HG02981 (cell line): ENCODE measurements at regions not wholly inside any gene's neighbourhood (a gene's known extent, or its start where the extent isn't known, plus 50 kb on each side); places are given as distances from the start of the nearest gene placed in this dataset.

Experiments
- ATAC-seq: cut with Tn5 transposase; IDR thresholded peaks from one replicate; pipeline ENCODE4 v1.9.1; 2021; ENCODE audit warnings: mild to moderate bottlenecking, moderate library complexity; ENCODE audit not compliant: unreplicated experiment

DNA sequence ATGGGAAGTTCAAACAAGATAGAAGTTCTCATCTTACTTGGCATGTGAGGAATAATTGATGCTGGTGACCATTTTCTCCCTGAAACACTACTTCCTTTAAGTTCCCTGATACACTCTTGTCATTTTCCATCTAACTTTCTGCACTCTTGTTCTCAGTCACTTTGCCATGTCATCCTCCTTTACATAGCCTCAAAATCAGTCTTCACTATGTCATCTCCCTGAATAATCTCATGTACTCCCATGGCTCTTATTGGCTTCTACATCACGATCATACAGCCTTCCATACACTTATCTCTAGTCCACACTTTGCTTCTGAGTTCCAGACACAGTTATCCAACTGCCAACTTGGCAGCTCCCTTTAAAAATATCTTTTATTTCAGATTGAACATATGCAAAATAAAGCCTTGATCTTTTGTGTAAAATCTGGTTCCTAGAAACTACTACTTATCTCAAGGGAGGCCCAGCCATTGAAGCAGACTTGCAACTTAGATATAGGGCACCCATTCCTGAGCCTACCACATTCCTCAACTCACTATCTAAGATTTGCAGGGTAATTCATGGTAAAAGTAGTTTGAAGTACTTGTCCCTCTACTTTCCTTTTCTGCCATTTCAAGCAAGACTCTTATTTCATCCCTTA lies 1070.2 kb upstream of the NXPH2 start:
- ATAC-seq = no peak

DNA sequence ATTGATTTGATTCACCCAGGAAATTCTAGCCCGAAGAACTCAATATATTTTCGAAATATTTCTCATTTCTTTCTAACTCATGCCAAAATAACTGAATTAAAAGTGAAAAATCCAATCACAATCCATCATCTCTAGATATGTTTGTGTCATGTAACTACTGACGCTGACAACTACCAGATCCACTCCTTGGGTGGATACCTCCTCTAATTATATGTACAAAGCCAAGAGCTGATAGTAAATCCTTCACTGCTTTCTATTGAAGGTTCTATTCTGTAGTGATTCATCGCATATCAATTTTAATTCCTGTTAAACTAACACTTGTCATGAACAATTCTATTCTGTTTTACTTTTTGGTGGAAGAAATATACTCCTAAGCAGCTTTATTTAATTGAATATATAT lies 1056.6 kb upstream of the NXPH2 start:
- ATAC-seq = no peak

DNA sequence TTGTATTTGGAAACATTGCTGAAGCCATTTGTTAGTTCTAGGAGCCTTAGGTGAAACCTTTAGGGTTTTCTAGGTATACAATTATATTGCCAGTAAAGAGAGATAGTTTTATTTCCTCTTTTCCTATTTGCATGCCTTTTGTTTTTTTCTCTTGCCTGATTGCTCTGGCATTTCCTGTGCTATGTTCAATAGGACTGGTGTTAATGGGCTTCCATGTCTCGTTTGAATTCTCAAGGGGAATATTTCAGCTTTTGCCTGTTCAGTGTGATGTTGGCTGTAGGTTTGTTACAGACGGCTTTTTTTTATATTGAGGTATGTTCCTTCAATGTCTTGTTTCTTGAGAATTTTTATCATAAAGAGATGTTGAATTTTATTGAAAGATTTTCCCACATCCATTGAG lies 1054.9 kb upstream of the NXPH2 start:
- no peak for ATAC-seq

DNA sequence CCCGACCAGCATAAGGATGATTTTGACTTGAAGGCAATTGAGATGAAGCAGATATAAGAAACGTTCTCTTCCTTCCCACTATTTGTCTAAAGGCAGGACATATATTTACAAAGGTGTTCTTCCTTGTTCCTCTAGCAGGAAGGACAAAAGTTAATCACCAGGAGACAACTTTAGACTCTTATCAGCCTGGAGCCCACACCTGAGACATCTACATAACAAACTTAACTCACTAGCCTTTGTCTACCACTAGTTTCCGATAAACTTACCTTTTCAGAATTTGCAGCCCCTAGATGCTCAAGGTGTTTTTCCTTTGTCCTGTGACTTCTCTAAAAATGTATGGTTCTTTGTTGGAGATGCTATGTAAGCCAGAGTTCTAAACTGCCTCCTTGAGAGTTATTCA lies 1047.8 kb upstream of the NXPH2 start:
- no peak for ATAC-seq

DNA sequence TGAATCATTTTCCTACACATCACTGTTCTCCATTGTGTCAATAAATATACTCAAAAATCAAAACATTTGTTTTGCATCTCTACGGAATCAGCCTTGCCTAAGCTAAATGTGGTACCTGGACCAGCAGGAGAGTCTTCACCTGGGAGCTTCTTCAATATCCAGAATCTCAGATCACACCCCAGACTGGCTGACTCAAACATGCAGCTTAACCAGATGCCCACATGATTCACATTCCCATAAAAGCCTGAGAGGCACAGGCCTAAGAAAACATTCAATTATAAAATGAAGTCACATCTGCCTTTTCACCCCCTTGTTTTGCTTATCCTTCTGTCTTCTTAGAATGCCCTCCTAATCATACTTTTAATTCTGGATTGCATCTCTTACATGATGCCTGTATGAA lies 1045.5 kb upstream of the NXPH2 start:
- ATAC-seq = no peak

DNA sequence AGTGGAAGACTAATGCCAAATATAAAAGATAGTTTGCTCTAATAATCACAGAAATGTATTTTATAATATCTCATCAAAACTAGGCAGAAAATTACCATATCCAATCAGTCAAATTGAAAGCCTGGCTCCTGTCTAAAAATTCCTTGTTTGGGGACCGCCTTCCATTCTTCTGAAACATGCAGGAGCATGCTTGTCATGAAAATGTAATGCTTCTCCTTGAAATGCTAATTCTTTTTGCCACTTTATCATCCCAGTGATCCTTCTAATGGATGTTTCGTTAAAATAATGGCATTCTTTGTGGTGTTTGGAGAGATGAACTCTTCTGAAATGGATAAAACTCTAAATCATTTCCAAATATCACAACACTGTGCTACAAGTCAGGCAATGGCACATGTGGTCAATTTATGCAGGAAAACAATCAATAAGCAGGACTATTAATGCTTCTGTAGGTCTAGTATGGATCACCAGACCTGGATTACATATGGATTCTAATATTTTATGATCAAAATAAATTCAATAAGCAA lies 1039.1 kb upstream of the NXPH2 start:
- no peak for ATAC-seq

DNA sequence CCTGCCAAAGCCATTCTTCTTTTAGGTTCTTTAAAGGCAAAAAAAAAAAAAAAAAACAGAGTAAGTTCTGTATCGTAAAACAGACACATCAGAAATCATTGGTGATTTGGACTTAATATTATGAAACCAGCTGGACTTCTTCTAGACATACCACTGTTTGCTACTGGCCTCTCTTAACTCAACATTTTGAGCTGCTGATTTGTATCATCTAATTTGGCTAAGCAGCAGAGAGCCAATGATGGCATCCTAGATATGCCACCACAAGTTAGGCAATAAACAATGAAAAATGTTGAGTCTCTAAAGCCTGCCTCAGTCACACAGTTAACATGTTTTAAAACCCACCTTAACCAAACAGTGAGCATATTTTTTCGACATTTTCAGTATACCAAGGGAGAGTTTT lies 1034.3 kb upstream of the NXPH2 start:
- no peak for ATAC-seq

DNA sequence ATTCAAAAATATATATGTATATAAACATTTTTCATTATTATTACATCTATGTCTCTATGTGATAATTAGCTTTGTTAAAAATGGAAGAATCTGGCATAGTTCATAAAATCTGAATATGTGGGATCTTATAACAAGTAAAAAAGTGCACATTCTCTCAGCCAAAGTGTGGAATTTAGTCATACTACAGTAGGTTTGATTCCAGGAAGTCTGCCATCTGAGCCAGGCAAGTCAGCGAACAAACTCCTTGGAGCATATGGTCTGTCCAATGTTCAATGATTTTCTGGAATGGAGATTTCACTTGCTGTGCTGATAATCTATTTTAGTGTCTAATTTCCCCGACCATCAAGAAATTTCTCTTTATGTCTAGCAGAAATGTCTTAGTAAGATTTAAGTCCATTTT lies 1033.2 kb upstream of the NXPH2 start:
- no peak for ATAC-seq

DNA sequence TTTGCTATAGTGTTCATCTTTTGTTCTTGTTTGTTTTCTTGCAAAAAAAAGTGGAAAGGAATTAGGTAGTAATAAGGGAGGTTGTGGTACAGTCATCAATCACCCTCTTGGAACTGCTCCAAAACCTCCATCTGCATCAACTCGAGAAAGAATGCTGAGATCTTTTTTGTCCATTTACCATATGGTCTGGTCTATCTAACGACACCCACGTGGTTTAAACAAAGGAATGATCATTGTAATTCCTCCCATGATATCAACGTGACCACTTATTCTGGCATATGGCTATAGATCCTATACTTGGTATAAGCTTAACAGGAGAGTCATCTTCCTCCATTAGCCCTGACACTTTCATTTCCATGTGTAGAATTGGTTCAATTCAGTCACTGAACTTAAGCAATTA lies 1025.3 kb upstream of the NXPH2 start:
- no peak for ATAC-seq

DNA sequence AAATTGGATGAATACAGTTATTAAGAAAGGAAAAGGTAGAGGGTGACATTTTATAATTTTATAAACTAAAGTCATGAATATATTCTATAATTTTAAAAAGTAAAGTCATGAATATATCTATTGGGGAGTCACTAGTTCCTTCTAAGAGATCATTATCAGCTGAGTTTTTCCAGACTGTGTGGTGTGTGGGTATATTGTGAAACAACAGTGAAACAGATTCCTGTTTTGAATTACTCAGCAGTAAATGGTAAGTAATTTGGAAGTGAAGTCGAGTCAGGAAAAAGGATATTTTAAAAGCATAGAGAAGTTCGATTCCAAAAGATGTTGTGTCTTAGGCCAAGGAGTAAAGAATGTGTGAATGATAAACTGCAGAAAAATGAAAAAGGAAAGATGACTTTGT lies 1018.2 kb upstream of the NXPH2 start:
- no peak for ATAC-seq

DNA sequence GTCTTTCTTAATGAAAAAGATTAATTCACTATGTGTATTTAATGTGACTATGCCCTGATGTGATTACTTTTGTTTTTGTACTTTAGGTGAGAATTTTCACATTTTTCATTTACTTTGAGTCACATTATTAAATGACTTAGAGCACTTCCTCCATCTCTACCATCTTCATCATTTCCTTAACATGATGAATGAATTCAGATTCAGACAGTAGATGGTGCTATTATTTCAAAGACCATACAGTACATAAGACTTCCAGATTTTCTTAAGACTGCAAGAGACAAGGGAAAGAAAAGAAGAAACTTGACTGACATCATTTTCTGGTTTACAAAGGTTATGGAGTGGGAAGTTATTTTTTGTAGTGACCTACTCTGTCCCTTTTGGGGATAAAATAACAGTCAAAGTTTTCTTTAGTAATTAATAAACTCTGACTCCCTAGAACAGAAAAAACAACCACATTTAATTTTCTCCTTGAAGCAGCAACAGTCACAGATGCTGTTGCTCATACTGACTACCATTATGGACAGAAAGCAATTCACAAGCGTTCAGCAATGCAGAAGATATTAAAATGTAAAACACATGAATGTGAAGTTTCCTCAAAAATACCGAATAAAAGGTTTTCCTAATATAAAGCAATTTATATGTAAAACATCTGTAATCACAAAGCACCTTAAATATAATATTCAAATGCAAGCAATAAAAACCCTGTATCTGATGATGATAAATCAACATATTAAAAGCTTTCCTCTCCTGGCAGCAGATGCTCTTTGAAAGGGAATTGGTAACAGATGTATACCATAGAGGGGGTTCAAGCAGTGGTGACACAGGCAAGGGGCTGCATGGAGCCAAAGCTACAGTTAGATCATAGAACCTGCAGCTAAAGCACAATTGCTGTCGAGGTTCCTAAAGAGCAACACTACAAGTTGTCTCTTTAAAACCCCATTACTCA lies 1010.9 kb upstream of the NXPH2 start:
- no peak for ATAC-seq

DNA sequence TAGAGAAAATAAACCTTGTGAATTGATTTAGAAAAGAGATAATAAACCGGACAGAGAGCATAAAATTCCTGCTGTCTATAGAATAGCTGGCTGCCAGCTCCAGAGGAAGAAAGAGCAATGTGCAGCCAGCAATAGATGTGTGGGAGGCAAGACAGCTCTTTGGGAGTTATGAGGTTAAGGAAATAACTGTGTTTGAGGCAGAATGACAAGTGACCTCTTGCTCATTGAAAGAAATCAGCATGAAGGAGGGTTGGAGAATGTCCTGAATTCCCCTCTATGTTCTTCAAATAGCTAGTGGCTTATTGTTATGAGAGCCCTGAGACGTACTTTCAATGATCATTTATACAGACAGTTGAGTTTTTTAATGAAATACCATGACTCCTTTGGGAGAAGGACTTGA lies 1009.9 kb upstream of the NXPH2 start:
- ATAC-seq = no peak

DNA sequence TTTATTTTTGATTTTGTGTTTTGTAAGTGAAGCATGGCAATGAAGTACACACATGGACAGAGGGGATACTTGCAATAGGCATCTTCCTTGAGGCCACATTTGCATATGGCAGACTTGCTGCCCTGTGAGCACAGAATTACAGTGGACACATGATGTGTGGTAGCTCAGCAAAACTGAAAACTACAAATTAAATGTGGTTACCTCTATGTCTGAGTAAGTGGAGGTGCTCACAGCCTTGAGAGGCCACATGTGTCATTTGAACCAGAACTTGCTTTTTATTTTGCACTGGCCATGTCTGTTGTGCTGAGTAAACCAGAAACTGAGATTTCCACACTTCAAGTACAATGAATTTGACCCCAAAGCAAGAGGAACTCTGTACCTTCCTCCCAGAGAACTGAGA lies 998.5 kb upstream of the NXPH2 start:
- no peak for ATAC-seq

DNA sequence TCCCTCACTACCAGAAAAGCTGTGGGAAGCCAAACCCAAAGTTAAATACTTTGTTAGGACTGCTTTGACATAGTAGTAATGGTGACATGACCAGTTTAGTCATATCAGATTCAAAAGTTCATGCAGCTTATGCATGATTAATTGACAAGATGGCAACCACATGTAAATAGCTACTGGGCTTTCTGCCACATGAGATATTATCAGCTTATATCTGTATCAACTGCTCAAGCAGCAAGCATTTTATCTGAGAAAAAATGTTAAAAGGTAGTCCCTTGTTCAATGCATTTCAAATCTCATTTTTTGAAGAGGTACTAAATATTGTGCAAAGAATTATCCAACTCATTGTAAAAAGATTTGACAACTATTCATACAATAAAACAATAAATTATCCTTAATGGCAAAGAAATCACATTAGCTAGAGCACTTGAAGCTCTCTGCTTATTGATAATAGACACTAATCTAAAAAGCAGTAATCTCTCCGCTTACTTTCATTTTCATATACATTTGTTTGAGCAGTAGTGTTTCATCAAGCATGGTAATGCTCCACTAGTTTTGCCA lies 993.6 kb upstream of the NXPH2 start:
- ATAC-seq = no peak

DNA sequence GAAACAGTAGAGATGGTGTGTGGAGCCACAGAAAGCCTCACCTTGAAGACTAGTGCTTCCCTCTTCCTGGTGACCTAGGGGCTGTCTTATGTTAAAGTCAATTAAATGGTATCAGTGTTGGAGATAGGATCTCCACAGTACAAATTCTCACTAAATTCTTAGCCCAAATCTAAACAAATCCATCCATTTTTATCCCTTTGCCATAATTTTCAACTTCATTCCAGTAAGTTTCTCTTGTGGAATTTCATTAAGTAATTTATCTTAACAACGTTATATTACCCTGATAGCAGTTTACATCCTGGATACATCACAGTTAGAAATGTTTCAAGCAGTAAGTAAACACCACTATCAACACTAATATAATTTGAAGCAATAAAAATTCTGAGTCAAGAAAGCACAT lies 989.4 kb upstream of the NXPH2 start:
- ATAC-seq = no peak

DNA sequence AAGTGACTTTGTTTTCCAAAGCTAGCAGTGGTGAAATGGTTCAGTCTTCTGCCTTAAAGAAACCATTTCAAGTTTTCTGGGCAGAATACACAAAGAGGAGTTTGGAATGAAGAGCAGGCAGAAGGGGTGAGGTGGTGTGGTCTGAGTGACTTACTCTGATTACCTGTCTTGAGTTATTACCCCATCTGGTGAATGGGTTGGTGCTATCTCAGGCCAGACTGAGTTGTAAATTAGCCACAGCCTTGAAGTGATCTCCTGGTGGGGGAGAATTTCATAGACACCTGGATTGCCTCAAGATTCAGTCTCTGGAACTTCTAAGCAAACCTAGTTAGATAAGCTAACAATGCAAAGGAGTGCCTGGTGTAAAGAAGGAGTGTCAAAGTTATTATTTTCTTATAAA lies 983.5 kb upstream of the NXPH2 start:
- ATAC-seq = no peak

DNA sequence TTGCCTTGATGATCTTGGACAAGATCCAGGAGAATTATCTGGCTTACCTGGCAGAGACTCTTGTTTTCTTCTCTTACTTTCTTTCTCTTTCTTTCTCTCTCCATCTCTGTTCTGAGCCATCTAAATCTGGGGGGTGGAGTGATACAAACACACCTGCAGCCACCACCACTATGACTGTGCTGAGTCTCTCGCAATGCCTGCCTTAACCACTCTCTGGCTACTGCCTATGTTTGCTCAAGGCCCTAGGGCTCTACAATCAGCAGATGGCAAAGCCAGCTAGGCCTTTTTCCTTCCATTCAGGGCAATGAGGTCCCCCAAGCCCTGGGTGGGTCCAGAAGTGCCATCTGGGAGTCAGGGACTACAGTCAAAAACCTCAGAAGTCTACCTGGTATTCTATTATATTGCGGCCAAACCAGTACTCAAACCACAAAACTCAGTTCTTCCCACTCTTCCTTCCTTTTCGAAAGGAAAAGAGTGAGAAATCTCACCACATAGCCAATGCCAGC lies 978.9 kb upstream of the NXPH2 start:
- ATAC-seq = no peak

DNA sequence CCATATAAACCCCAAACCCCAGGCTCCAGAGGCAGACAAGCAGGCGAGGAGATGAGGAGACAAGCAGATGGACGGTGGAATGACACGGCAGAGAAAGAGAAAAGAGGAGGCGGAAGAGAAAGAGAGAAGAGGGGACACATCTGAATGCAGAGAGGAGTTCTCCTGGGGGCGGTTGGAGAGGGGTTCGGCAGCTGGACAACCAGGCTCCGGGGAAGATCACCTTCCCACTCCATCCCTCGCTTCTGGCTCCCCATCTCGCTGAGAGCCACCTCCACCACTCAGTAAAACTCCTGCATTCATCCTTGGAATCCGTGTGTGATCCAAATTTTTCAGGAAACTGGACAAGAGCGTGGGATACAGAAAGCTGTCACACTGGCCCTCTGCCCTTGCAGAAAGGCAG lies 966.7 kb upstream of the NXPH2 start:
- no peak for ATAC-seq

DNA sequence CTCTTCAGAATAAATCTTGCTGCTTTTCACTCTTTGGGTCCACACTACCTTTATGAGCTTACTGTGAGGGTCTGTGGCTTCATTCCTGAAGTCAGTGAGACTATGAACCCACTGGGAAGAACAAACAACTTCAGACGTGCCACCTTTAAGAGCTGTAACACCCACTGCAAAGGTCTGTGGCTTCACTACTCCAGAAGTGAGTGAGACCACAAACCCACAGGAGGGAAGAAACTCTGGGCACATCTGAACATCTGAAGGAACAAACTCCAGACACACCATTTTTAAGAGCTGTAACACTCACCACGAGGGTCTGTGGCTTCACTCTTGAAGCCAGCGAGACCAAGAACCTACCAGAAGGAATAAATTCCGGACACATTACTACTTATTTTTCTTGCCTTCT lies 964.1 kb upstream of the NXPH2 start:
- no peak for ATAC-seq

DNA sequence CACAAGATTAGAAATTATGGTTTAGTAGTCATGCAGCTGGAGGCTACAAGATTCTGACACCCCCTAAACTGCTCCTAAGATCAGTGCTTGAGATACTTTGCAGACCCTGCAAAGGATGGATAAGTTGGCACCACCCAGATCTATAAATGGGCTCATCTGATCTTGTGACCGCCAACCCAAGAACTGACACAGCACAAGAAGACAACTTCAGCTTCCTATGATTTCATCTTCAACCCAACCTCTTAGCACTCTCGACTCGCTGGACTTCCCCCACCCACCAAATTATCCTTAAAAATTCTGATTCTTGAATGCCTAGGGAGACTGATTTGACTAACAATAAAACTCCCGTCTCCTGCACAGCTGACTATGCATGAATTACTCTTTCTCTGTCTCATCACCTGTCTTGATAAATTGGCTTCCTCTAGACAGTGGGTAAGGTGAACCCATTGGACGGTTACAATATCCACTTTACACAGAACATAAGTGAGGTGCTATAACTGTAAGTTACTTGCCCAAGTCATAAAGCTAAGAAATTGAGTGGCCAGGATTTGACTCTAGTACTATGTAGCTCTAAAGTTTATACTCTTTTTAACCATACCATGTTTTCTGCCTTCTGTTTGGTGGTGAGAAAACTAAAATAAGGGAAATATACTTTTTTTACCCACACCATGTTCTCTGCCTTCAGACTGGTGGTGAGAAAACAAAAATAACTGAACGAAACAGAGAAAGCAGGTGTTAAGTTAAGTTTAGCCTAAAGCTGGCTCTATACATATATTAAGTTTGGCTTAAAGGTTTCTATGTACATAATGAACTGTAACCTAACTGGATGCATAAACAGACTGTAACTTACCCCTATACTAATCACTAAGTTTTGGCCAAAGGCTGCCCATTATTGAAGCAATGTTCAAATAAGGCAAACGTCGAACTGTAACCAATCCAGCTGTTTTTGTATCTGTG lies 962.3 kb upstream of the NXPH2 start:
- ATAC-seq = no peak

DNA sequence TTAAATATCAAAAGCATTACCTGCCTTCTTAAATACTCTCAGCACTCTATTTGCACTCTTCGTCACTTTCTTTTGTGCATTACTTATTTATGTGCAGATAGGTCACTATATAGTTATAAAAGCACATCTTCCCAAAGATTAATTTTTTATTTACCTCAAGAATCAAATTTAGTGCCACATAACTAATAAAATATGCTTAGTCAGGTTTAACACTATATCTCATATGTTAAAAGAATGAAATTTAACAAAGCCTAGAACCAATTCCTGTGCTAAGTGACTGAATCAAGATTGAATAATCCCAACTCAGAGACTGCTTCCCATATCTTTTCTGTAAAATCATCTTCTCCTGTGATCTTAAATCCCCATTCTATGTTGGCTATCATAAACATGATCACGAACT lies 957.5 kb upstream of the NXPH2 start:
- ATAC-seq = no peak
